HL-60 (cell line): ENCODE measurements at regions not wholly inside any gene's neighbourhood (a gene's known extent, or its start where the extent isn't known, plus 50 kb on each side); places are given as distances from the start of the nearest gene placed in this dataset.

Experiments
- DNase-seq, 2 experiments: peaks; one replicate each; pipeline ENCODE4 v3.0.0-alpha.2; 2010 to 2020; ENCODE audit warnings: low read depth in 1 of 2, low spot score in 1 of 2
- H3K27ac ChIP-seq: fragments of 250-450 bp; sonication (Bioruptor Pico); replicated peaks from 2 replicates; pipeline ENCODE4 v1.5.1; 2020; ENCODE audit warnings: mild to moderate bottlenecking, moderate library complexity
- H3K27me3 ChIP-seq: fragments of 250-450 bp; sonication (Bioruptor Pico); 2 replicates; pipeline ENCODE4 v1.5.1; 2021; ENCODE audit warnings: mild to moderate bottlenecking, moderate library complexity; ENCODE audit not compliant: insufficient read depth, poor library complexity, severe bottlenecking
- H3K4me3 ChIP-seq: replicated peaks from 2 replicates; pipeline ENCODE4 v1.5.1; 2011; ENCODE audit warnings: mild to moderate bottlenecking, control low read depth, low read length; ENCODE audit not compliant: insufficient read depth
- CTCF ChIP-seq: IDR thresholded peaks from one replicate; pipeline ENCODE4 v1.5.1; 2011; ENCODE audit warnings: low read length, control low read depth, inconsistent platforms; ENCODE audit not compliant: insufficient read depth
- GABPA ChIP-seq: IDR thresholded peaks from 2 replicates; pipeline ENCODE4 v1.6.1; 2012; ENCODE audit warnings: low read depth
- POLR2AphosphoS5 ChIP-seq: IDR thresholded peaks from 2 replicates; pipeline ENCODE4 v1.6.1; 2012; ENCODE audit warnings: low read depth
- SPI1 ChIP-seq: IDR thresholded peaks from 2 replicates; pipeline ENCODE4 v1.6.1; 2012; ENCODE audit warnings: low read depth, mild to moderate bottlenecking, borderline replicate concordance
- TF ChIP-seq, protein P1 (sequence below): IDR thresholded peaks from 2 replicates; pipeline ENCODE4 v1.6.1; 2012; ENCODE audit warnings: low read depth; ENCODE audit not compliant: insufficient replicate concordance

DNA sequence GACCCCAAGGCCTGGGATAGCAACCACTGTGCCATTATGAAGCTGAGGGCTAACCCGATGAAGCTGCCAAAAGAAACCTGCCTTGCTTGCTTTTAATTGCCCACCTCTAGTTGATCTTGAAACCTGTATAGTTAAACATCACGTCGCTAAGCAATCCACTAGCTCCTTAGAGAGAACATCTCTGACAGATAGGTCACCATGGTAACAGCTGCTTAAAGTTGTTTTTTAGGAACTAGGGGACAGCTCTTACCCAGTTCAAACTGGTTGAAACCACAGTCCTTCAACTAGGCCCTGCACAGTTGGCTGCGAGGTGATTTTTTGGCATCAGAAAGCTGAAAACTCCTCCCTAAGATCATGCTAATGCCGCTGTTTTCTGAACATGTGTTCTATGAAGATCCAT lies 135.7 kb downstream of the EBLN2 start:
- Histone ChIP-seq H3K27ac (no peak overlapping the region), H3K27me3 (peaks cover 2% of the 10 kb centered on the region), H3K4me3 (no peak overlapping the region)
- TF ChIP-seq, protein P1, sequence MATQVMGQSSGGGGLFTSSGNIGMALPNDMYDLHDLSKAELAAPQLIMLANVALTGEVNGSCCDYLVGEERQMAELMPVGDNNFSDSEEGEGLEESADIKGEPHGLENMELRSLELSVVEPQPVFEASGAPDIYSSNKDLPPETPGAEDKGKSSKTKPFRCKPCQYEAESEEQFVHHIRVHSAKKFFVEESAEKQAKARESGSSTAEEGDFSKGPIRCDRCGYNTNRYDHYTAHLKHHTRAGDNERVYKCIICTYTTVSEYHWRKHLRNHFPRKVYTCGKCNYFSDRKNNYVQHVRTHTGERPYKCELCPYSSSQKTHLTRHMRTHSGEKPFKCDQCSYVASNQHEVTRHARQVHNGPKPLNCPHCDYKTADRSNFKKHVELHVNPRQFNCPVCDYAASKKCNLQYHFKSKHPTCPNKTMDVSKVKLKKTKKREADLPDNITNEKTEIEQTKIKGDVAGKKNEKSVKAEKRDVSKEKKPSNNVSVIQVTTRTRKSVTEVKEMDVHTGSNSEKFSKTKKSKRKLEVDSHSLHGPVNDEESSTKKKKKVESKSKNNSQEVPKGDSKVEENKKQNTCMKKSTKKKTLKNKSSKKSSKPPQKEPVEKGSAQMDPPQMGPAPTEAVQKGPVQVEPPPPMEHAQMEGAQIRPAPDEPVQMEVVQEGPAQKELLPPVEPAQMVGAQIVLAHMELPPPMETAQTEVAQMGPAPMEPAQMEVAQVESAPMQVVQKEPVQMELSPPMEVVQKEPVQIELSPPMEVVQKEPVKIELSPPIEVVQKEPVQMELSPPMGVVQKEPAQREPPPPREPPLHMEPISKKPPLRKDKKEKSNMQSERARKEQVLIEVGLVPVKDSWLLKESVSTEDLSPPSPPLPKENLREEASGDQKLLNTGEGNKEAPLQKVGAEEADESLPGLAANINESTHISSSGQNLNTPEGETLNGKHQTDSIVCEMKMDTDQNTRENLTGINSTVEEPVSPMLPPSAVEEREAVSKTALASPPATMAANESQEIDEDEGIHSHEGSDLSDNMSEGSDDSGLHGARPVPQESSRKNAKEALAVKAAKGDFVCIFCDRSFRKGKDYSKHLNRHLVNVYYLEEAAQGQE: no peak
- TF ChIP-seq SPI1 (no peak), CTCF (no peak), POLR2AphosphoS5 (no peak), GABPA (no peak)
- peak in 1 of 2 experiments; percentile 3 for DNase-seq

DNA sequence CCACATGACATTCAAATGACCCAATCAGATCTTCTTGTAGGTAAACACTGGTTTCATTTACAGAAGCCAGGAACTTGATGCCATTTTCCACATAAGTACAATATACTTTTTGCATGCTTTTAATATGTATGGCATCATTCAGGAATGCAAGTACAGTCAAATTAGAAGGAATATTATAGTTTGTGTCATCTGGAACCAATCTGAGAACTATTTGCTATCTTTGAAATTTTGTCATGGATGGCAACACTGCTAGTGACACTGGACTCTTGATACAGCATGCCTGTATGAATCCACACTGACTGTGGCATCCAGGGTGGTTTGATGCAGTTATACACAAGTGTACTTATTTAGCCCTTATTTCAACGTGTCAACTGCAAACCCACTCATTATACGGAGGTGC lies 141.6 kb downstream of the EBLN2 start:
- peaks cover 2% of the 10 kb centered on the region for H3K27me3 ChIP-seq
- no peak overlapping the region for H3K27ac ChIP-seq
- TF ChIP-seq SPI1: no peak
- no peak for TF ChIP-seq POLR2AphosphoS5
- TF ChIP-seq GABPA: no peak
- TF ChIP-seq CTCF: no peak
- TF ChIP-seq, protein P1: no peak
- no peak for DNase-seq
- H3K4me3 ChIP-seq: no peak overlapping the region

DNA sequence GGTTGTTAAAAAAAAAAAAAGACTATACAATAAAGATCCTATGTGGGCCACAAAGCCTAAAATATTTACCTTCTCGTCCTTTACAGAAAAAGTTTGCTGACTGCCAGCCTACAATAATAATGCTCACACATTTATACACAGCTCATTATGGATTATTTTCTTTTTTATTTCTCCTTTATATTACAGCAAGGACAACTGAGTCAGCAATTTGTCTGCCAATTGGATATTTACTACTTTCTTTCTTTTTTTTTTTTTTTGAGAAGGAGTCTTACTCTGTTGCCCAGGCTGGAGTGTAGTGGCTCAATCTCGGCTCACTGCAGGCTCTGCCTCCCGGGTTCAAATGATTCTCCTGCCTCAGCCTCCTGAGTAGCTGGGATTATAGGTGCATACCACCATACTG lies 142.2 kb downstream of the EBLN2 start:
- DNase-seq: no peak
- Histone ChIP-seq H3K27ac (no peak overlapping the region), H3K4me3 (no peak overlapping the region), H3K27me3 (peaks cover 1% of the 10 kb centered on the region)
- TF ChIP-seq CTCF: no peak
- no peak for TF ChIP-seq POLR2AphosphoS5
- TF ChIP-seq, protein P1: no peak
- TF ChIP-seq GABPA: no peak
- no peak for TF ChIP-seq SPI1
